Activated T-cell treated with anti-CD3 and anti-CD28 coated beads, Interleukin-2, amount 50 U/mL, for 48 hours (primary cell): ENCODE measurements at regions not wholly inside any gene's neighbourhood (a gene's known extent, or its start where the extent isn't known, plus 50 kb on each side); places are given as distances from the start of the nearest gene placed in this dataset.
"Not testable (repeated sequence)": the region's sequence is repeated elsewhere in the genome, so short reads cannot be mapped to it uniquely, and the experiment has no call there.

ENCODE experiments used
- DNase-seq, 2 experiments: peaks; one replicate each; pipeline ENCODE4 v3.0.0-alpha.2; 2020

GRCh38 chrX:118261151-118261550, 84.8 kb upstream of the WDR44 start:
- no peak for DNase-seq

DNA sequence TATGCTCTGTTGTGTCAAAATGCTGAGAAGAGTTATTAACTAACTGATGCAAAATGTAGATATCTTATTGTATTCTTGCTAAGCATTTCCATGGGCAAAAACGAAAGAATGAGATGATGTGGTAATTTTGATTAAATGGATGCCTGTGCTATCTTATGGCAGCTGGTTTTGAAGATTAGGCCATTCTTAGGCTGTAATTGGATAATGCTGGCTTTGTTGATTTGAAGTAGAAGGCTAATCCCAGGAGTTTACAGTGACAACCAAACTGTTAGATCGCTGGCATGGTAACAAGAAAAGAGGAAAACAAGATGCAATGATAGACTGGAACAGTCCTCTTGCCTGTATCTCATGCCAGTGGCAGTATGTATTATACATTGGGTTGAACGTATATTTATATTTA, 74.1 kb upstream of the WDR44 start:
- DNase-seq, result no peak

DNA sequence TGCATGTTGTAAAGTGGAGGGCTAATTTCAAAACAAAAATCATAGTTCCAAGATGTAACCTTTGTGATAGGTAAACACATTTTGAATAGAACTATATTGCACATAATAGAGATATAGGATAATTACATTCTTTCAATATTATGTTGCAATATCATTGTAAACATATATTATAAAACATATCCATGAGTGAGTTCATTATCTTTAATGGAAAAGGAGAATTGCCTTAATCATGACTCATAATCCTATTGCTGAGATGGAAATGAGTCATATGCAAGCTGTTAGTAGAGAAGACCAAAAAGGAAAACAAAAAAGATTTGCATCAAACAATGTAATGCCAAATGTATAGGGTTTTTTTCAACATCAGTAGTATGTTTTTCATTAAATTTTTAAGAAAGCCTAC, 73.7 kb upstream of the WDR44 start:
- DNase-seq, result no peak

- no peak for DNase-seq
These were observed 59.7 kb upstream of the WDR44 start for GRCh38 chrX:118286066-118286762.

- DNase-seq, result not testable (repeated sequence)
These were observed 50.1 kb upstream of the WDR44 start for GRCh38 chrX:118295818-118296217.
